Endothelial cell of umbilical vein (primary cell): ENCODE measurements at regions not wholly inside any gene's neighbourhood (a gene's known extent, or its start where the extent isn't known, plus 50 kb on each side); places are given as distances from the start of the nearest gene placed in this dataset.

Experiments
- BruUV-seq: library from RNA; stranded (reverse); fragments of 400-500 nt; replicated peaks from 2 replicates; lab custom pipeline; 2021; lab: Mats Ljungman, UMichigan
- CTCF ChIA-PET: fragments of 300-600, 350-600 bp; sonication (Branson Sonifier 250); formaldehyde crosslinking; loops from one replicate; lab custom pipeline; 2021; ENCODE audit warnings: antibody characterized with exemption, inconsistent platforms; lab: Charles Lee
- POLR2A ChIA-PET: fragments of 300-600, 350-600 bp; sonication (Branson Sonifier 250); formaldehyde crosslinking; loops from one replicate; lab custom pipeline; 2021; ENCODE audit warnings: antibody characterized with exemption, inconsistent platforms; lab: Charles Lee
- DNase-seq: peaks from one replicate; pipeline ENCODE4 v3.0.0-alpha.2; 2011; ENCODE audit warnings: low read depth, low spot score
- FAIRE-seq: peaks from 2 replicates; lab custom pipeline; 2011; peaks lifted over from hg19 to GRCh38; lab: Jason Lieb, UNC
- H2AFZ ChIP-seq: 2 replicates; pipeline ENCODE4 v1.6.0; 2012; ENCODE audit warnings: low read depth, low read length, control low read depth, inconsistent platforms
- H3K27ac ChIP-seq: 2 replicates; pipeline ENCODE4 v1.5.1; 2011; ENCODE audit warnings: low read depth, mild to moderate bottlenecking, control low read depth, low read length, moderate library complexity; ENCODE audit not compliant: insufficient read depth
- H3K27me3 ChIP-seq, 2 experiments: 2 replicates each; pipeline versions ENCODE4 v1.6.0 to v1.6.1; 2011; ENCODE audit warnings: low read length in 2 of 2, mixed read lengths in 1 of 2; ENCODE audit not compliant: control insufficient read depth in 2 of 2, insufficient read depth in 2 of 2
- H3K36me3 ChIP-seq, 2 experiments: 2 replicates in 1 of 2; 3 replicates in 1 of 2; pipeline ENCODE4 v1.5.1; 2011; ENCODE audit warnings: low read length in 2 of 2, mild to moderate bottlenecking in 1 of 2, moderate library complexity in 1 of 2; ENCODE audit not compliant: control insufficient read depth in 2 of 2, insufficient read depth in 2 of 2; ENCODE audit errors: extremely low read depth in 1 of 2
- H3K4me1 ChIP-seq: 3 replicates; pipeline ENCODE4 v1.5.1; 2011; ENCODE audit warnings: mild to moderate bottlenecking, low read length; ENCODE audit not compliant: control insufficient read depth, insufficient read depth; ENCODE audit errors: extremely low read depth
- H3K4me2 ChIP-seq: 2 replicates; pipeline ENCODE4 v1.6.1; 2011; ENCODE audit warnings: low read length, control low read depth, mixed read lengths; ENCODE audit not compliant: insufficient read depth
- H3K4me3 ChIP-seq, 3 experiments: fragments of 200-600 bp in 1 of 3; sonication (generic), shearing (Covaris generic) in 1 of 3; replicated peaks in 1 of 3; 2 replicates each; pipeline ENCODE4 v1.5.1; 2011 to 2016; ENCODE audit warnings: control low read depth in 3 of 3, low read length in 3 of 3, mild to moderate bottlenecking in 2 of 3, inconsistent platforms in 1 of 3, low read depth in 1 of 3, moderate library complexity in 1 of 3; ENCODE audit not compliant: insufficient read depth in 1 of 3
- H3K79me2 ChIP-seq: 2 replicates; pipeline ENCODE4 v1.6.0; 2012; ENCODE audit warnings: low read length, inconsistent platforms; ENCODE audit not compliant: control insufficient read depth, insufficient read depth
- H3K9ac ChIP-seq: replicated peaks from 2 replicates; pipeline ENCODE3; 2011; ENCODE audit warnings: low read length, control low read depth; ENCODE audit not compliant: insufficient read depth; ENCODE audit errors: extremely low read depth
- H3K9me1 ChIP-seq: replicated peaks from 3 replicates; pipeline ENCODE4 v1.6.0; 2011; ENCODE audit warnings: mild to moderate bottlenecking, low read length; ENCODE audit not compliant: control insufficient read depth, insufficient read depth; ENCODE audit errors: extremely low read depth
- H3K9me3 ChIP-seq: replicated peaks from 2 replicates; pipeline ENCODE4 v1.5.1; 2012; ENCODE audit warnings: low read length, inconsistent platforms; ENCODE audit not compliant: control insufficient read depth, insufficient read depth
- H4K20me1 ChIP-seq: replicated peaks from 2 replicates; pipeline ENCODE3; 2011; ENCODE audit warnings: mild to moderate bottlenecking, low read length; ENCODE audit not compliant: control insufficient read depth, insufficient read depth; ENCODE audit errors: extremely low read depth
- EZH2 ChIP-seq: IDR thresholded peaks from 2 replicates; pipeline ENCODE4 v1.6.1; 2012; ENCODE audit warnings: borderline replicate concordance, low read depth, mild to moderate bottlenecking, moderate library complexity, low read length, inconsistent platforms; ENCODE audit not compliant: severe bottlenecking
- FOS ChIP-seq: IDR thresholded peaks from 2 replicates; pipeline ENCODE4 v1.6.1; 2011; ENCODE audit warnings: mild to moderate bottlenecking, low read length, moderate library complexity, borderline replicate concordance; ENCODE audit not compliant: insufficient read depth
- GATA2 ChIP-seq: IDR thresholded peaks from 2 replicates; pipeline ENCODE4 v1.7.0; 2011; ENCODE audit warnings: low read depth, mild to moderate bottlenecking, moderate library complexity, mixed read lengths, low read length; ENCODE audit not compliant: insufficient read length, insufficient read depth
- MYC ChIP-seq: IDR thresholded peaks from one replicate; pipeline ENCODE4 v1.6.1; 2011; ENCODE audit warnings: mild to moderate bottlenecking, low read depth, low read length
- POLR2A ChIP-seq: IDR thresholded peaks from 2 replicates; pipeline ENCODE4 v1.6.1; 2012; ENCODE audit warnings: low read depth, mild to moderate bottlenecking, control low read depth, low read length
- dilution Hi-C: fragments of 300-500 bp; cut with MboI; formaldehyde crosslinking; loops from one replicate; pipeline ENCODE4 v1.15.0; 2019; ENCODE audit warnings: low sequenced_read_pairs; ENCODE audit not compliant: extremely low pct_ligation_motif_present
- intact Hi-C: fragments of 100-400 bp; cut with micrococcal nuclease; formaldehyde crosslinking; loops from one replicate; pipeline ENCODE4 v1.10.0; 2022
- TF ChIP-seq, protein P1 (sequence below), 2 donors: IDR thresholded peaks; 1 replicate in 1 of 2; 2 replicates in 1 of 2; pipeline ENCODE4 v1.5.1; 2011; ENCODE audit warnings: low read length in 2 of 2, mild to moderate bottlenecking in 2 of 2, moderate library complexity in 2 of 2, control low read depth in 1 of 2, inconsistent platforms in 1 of 2, low read depth in 1 of 2; ENCODE audit not compliant: insufficient read depth in 1 of 2; ENCODE audit errors: extremely low read depth in 1 of 2

DNA sequence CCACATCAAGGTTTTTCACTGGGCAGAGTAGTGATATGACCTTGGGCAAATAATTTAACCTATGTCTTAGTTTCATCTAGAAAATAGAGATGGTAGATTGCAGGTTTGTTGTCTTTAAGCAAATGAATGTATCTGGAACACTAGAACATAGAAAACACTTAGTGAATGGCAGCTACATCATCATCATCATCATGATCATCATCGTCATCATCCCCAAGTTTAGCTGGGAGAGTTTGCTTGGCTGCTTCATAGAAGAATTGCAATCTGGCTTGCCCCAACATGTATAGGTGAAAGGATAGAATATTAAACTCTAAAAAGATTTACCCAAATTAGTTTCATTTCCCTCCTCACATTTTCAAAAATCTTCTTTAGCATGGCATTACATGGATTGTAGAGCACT lies 91.3 kb upstream of the TMEM260 start:
- no peaks in the 10 kb centered on the region for H3K36me3 ChIP-seq
- no peak overlapping the region for H3K4me2 ChIP-seq
- FAIRE-seq (no peak), DNase-seq (no peak)
- TF ChIP-seq POLR2A, result no peak
- no peak for TF ChIP-seq EZH2
- TF ChIP-seq, protein P1, sequence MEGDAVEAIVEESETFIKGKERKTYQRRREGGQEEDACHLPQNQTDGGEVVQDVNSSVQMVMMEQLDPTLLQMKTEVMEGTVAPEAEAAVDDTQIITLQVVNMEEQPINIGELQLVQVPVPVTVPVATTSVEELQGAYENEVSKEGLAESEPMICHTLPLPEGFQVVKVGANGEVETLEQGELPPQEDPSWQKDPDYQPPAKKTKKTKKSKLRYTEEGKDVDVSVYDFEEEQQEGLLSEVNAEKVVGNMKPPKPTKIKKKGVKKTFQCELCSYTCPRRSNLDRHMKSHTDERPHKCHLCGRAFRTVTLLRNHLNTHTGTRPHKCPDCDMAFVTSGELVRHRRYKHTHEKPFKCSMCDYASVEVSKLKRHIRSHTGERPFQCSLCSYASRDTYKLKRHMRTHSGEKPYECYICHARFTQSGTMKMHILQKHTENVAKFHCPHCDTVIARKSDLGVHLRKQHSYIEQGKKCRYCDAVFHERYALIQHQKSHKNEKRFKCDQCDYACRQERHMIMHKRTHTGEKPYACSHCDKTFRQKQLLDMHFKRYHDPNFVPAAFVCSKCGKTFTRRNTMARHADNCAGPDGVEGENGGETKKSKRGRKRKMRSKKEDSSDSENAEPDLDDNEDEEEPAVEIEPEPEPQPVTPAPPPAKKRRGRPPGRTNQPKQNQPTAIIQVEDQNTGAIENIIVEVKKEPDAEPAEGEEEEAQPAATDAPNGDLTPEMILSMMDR (IDR thresholded peaks at IDR 0.05; ENCODE audit: extremely low read depth in 1 of 2, insufficient read depth in 1 of 2, low read depth in 1 of 2, low read length in 2 of 2), result no peak
- dilution Hi-C loops (no loop called here), intact Hi-C loops (loop anchor here (10.0 kb wide), 1 partner anchor 1274 kb away; no protein-coding TSS in a partner anchor)
- CTCF ChIA-PET, result interaction anchor here (0.7 to 6.2 kb wide), 6 partner anchors 11 to 1048 kb away, joined by 3 to 115 read pairs (median 10); partner anchors contain the start of gene TBPL2
- no peaks in the 10 kb centered on the region for H3K4me1 ChIP-seq
- BruUV-seq, result no TSS peak
- H3K9me1 ChIP-seq, result no peaks in the 10 kb centered on the region
- no peak overlapping the region for H2AFZ ChIP-seq
- no peak overlapping the region for H3K27ac ChIP-seq
- H3K9me3 ChIP-seq, result no peaks in the 10 kb centered on the region
- peaks cover 2 to 3% of the 10 kb centered on the region in 2 experiments for H3K27me3 ChIP-seq
- no peaks in the 10 kb centered on the region for H3K79me2 ChIP-seq
- POLR2A ChIA-PET, result no interaction called here
- no peaks in the 10 kb centered on the region for H4K20me1 ChIP-seq
- H3K9ac ChIP-seq, result no peak overlapping the region
- no peak overlapping the region for H3K4me3 ChIP-seq

GRCh38 chr14:56490379-56490778 lies 89.2 kb upstream of the TMEM260 start:
- no peak overlapping the region for H2AFZ ChIP-seq
- ChIA-PET POLR2A (no interaction called here), CTCF (interaction anchor here (0.6 to 6.2 kb wide), 40 partner anchors 8 to 1583 kb away, joined by 3 to 115 read pairs (median 3); partner anchors contain the start of genes AP5M1, EXOC5, PELI2 and TBPL2)
- no peaks in the 10 kb centered on the region for H4K20me1 ChIP-seq
- intact Hi-C loops (loop anchor here (2.0 to 5.0 kb wide), 5 partner anchors 166 to 1382 kb away; no protein-coding TSS in a partner anchor), dilution Hi-C loops (no loop called here)
- no peak overlapping the region for H3K9ac ChIP-seq
- FAIRE-seq, result peak; percentile 61
- H3K4me2 ChIP-seq, result no peak overlapping the region
- no peak overlapping the region for H3K4me3 ChIP-seq
- H3K27me3 ChIP-seq, result peaks cover 3 to 6% of the 10 kb centered on the region in 2 experiments
- H3K4me1 ChIP-seq, result no peaks in the 10 kb centered on the region
- H3K79me2 ChIP-seq, result no peaks in the 10 kb centered on the region
- no peak overlapping the region for H3K27ac ChIP-seq
- BruUV-seq, result no TSS peak
- H3K36me3 ChIP-seq, result no peaks in the 10 kb centered on the region
- no peaks in the 10 kb centered on the region for H3K9me3 ChIP-seq
- DNase-seq, result peak; percentile 44
- TF ChIP-seq MYC (no peak), GATA2 (no peak), FOS (no peak)
- TF ChIP-seq, protein P1 (IDR thresholded peaks at IDR 0.05; ENCODE audit: extremely low read depth in 1 of 2, insufficient read depth in 1 of 2, low read depth in 1 of 2, low read length in 2 of 2), result peak; percentile 23 to 25
- no peaks in the 10 kb centered on the region for H3K9me1 ChIP-seq
